HEK293T (cell line): ENCODE measurements at regions not wholly inside any gene's neighbourhood (a gene's known extent, or its start where the extent isn't known, plus 50 kb on each side); places are given as distances from the start of the nearest gene placed in this dataset.

Source experiments
- CTCF ChIA-PET: fragments of 350-600 bp; formaldehyde crosslinking; extraction: SDS; loops from one replicate; lab custom pipeline; 2021; ENCODE audit warnings: antibody characterized with exemption, inconsistent platforms; lab: Yijun Ruan, JAX
- POLR2A ChIA-PET: fragments of 350-600 bp; formaldehyde crosslinking; extraction: SDS; loops from one replicate; lab custom pipeline; 2020; ENCODE audit warnings: antibody characterized with exemption, inconsistent platforms; lab: Yijun Ruan, JAX
- DNase-seq: peaks from one replicate; pipeline ENCODE4 v3.0.0; 2012; ENCODE audit warnings: mixed read lengths; ENCODE audit errors: extremely low spot score
- ARNT ChIP-seq: fragments of 450-650 bp; IDR thresholded peaks from 2 replicates; pipeline ENCODE4 v1.6.1; 2017; ENCODE audit warnings: mild to moderate bottlenecking
- BHLHE40 ChIP-seq: fragments of 450-650 bp; IDR thresholded peaks from 2 replicates; pipeline ENCODE4 v1.6.1; 2016; ENCODE audit warnings: mild to moderate bottlenecking, moderate library complexity, borderline replicate concordance
- CTBP1 ChIP-seq: fragments of 450-650 bp; IDR thresholded peaks from 2 replicates; pipeline ENCODE4 v1.6.1; 2016; ENCODE audit warnings: borderline replicate concordance
- ELF4 ChIP-seq: fragments of 450-650 bp; IDR thresholded peaks from 2 replicates; pipeline ENCODE4 v1.6.1; 2017; ENCODE audit warnings: antibody characterized with exemption
- FOXA1 ChIP-seq: fragments of 450-650 bp; IDR thresholded peaks from 2 replicates; pipeline ENCODE4 v1.6.1; 2016; ENCODE audit warnings: mild to moderate bottlenecking
- FOXK2 ChIP-seq: fragments of 450-650 bp; IDR thresholded peaks from 2 replicates; pipeline ENCODE4 v1.6.1; 2016; ENCODE audit warnings: mild to moderate bottlenecking
- FOXM1 ChIP-seq: fragments of 450-650 bp; IDR thresholded peaks from 2 replicates; pipeline ENCODE4 v1.6.1; 2017; ENCODE audit warnings: mild to moderate bottlenecking, borderline replicate concordance
- HDGF ChIP-seq: fragments of 450-650 bp; IDR thresholded peaks from 2 replicates; pipeline ENCODE4 v1.6.1; 2017; ENCODE audit warnings: antibody characterized with exemption, borderline replicate concordance
- L3MBTL2 ChIP-seq: fragments of 450-650 bp; conservative IDR thresholded peaks from 2 replicates; pipeline ENCODE4 v1.6.1; 2016; ENCODE audit warnings: mild to moderate bottlenecking
- LEF1 ChIP-seq: fragments of 450-650 bp; IDR thresholded peaks from 2 replicates; pipeline ENCODE4 v1.6.1; 2017; ENCODE audit warnings: mild to moderate bottlenecking, borderline replicate concordance
- NFRKB ChIP-seq: fragments of 450-650 bp; IDR thresholded peaks from 2 replicates; pipeline ENCODE4 v1.6.1; 2016; ENCODE audit warnings: mild to moderate bottlenecking, moderate library complexity
- PKNOX1 ChIP-seq: fragments of 450-650 bp; IDR thresholded peaks from 2 replicates; pipeline ENCODE4 v1.6.1; 2016
- SP1 ChIP-seq: fragments of 450-650 bp; IDR thresholded peaks from 2 replicates; pipeline ENCODE4 v1.6.1; 2017
- SUZ12 ChIP-seq: fragments of 450-650 bp; IDR thresholded peaks from 2 replicates; pipeline ENCODE4 v1.6.1; 2016; ENCODE audit warnings: mild to moderate bottlenecking
- TARDBP ChIP-seq: fragments of 450-650 bp; IDR thresholded peaks from 2 replicates; pipeline ENCODE4 v1.6.1; 2016
- ZNF384 ChIP-seq: fragments of 450-650 bp; IDR thresholded peaks from 2 replicates; pipeline ENCODE4 v1.6.1; 2016

GRCh38 chr5:87844866-87845265 lies 423.8 kb downstream of the TMEM161B start:
- ChIA-PET POLR2A (interaction anchor here (0.8 kb wide), 1 partner anchor 830 kb away, joined by 5 read pairs; no protein-coding TSS in a partner anchor), CTCF (interaction anchor here (0.6 kb wide), 1 partner anchor 198 kb away, joined by 4 read pairs; no protein-coding TSS in a partner anchor)
- TF ChIP-seq FOXM1 (no peak), L3MBTL2 (no peak), TARDBP (no peak), SUZ12 (no peak), LEF1 (no peak), NFRKB (no peak), FOXA1 (no peak), ELF4 (no peak), CTBP1 (no peak), ARNT (no peak), PKNOX1 (no peak), BHLHE40 (no peak), ZNF384 (no peak), FOXK2 (no peak), HDGF (no peak)
- no peak for DNase-seq

GRCh38 chr5:87844449-87844848 lies 424.2 kb downstream of the TMEM161B start:
- POLR2A ChIA-PET = no interaction called here
- no peak for DNase-seq
- TF ChIP-seq PKNOX1 (no peak), FOXK2 (no peak), ZNF384 (no peak), SP1 (no peak), CTBP1 (no peak), LEF1 (no peak), TARDBP (no peak), ARNT (no peak), ELF4 (no peak), HDGF (no peak), SUZ12 (no peak), BHLHE40 (no peak), FOXM1 (no peak), L3MBTL2 (no peak), FOXA1 (no peak), NFRKB (no peak)
- CTCF ChIA-PET = interaction anchor here (0.6 kb wide), 1 partner anchor 198 kb away, joined by 4 read pairs; no protein-coding TSS in a partner anchor

GRCh38 chr5:87836696-87837095 lies 424.0 kb upstream of the CCNH start:
- no peak for DNase-seq
- POLR2A ChIA-PET = no interaction called here
- no peak for TF ChIP-seq L3MBTL2
- no peak for TF ChIP-seq PKNOX1
- TF ChIP-seq HDGF = no peak
- no peak for TF ChIP-seq FOXM1
- no peak for TF ChIP-seq SP1
- TF ChIP-seq ZNF384 = no peak
- TF ChIP-seq LEF1 = no peak
- TF ChIP-seq BHLHE40 = no peak
- TF ChIP-seq NFRKB = no peak
- no peak for TF ChIP-seq ARNT
- no peak for TF ChIP-seq TARDBP
- no peak for TF ChIP-seq FOXA1
- TF ChIP-seq SUZ12 = no peak
- no peak for TF ChIP-seq FOXK2
- no peak for TF ChIP-seq CTBP1
- CTCF ChIA-PET = no interaction called here

- no peak for TF ChIP-seq L3MBTL2
- CTCF ChIA-PET = no interaction called here
- POLR2A ChIA-PET = no interaction called here
Measured at GRCh38 chr5:87831499-87831898, 418.8 kb upstream of the CCNH start.

GRCh38 chr5:87829217-87829551 lies 416.5 kb upstream of the CCNH start:
- DNase-seq = no peak
- ChIA-PET CTCF (no interaction called here), POLR2A (interaction anchor here (0.7 kb wide), 1 partner anchor 489 kb away, joined by 3 read pairs; no protein-coding TSS in a partner anchor)
- TF ChIP-seq PKNOX1 (no peak), FOXA1 (no peak), SUZ12 (no peak), BHLHE40 (no peak), ARNT (no peak), ELF4 (no peak), L3MBTL2 (no peak), FOXM1 (no peak), SP1 (no peak), CTBP1 (no peak), NFRKB (no peak), HDGF (no peak), ZNF384 (no peak), FOXK2 (no peak), TARDBP (no peak)

More at GRCh38 chr5:87831499-87831898, 418.8 kb upstream of the CCNH start:
- no peak for DNase-seq
